ENCODE measurements at regions not wholly inside any gene's neighbourhood (a gene's known extent, or its start where the extent isn't known, plus 50 kb on each side); places are given as distances from the start of the nearest gene placed in this dataset.
A peak's percentile ranks its signal among the peaks of the same experiment; 100 is the strongest.

- DNase-seq = peak; percentile 97
Measured at GRCh38 chr13:73879346-73880015, 254.7 kb downstream of the KLF12 start.

- no peak for DNase-seq
Measured at GRCh38 chr13:73877399-73877798, 256.8 kb downstream of the KLF12 start.

GRCh38 chr13:73876323-73876722 lies 257.9 kb downstream of the KLF12 start:
- DNase-seq = no peak

- DNase-seq = peak; percentile 59
Measured at GRCh38 chr13:73873940-73874830, 260.0 kb downstream of the KLF12 start.

- DNase-seq = no peak
Measured at GRCh38 chr13:73872397-73872796, 261.8 kb downstream of the KLF12 start.

GRCh38 chr13:73870970-73871935 lies 263.0 kb downstream of the KLF12 start:
- no peak for DNase-seq

GRCh38 chr13:73870036-73870741 lies 264.0 kb downstream of the KLF12 start:
- no peak for DNase-seq

- no peak for DNase-seq
Measured at GRCh38 chr13:73865027-73865426, 269.2 kb downstream of the KLF12 start.

GRCh38 chr13:73861136-73861535 lies 273.1 kb downstream of the KLF12 start:
- no peak for DNase-seq

GRCh38 chr13:73860501-73860900 lies 273.7 kb downstream of the KLF12 start:
- no peak for DNase-seq

- DNase-seq = no peak
Measured at GRCh38 chr13:73859841-73860240, 274.4 kb downstream of the KLF12 start.

GRCh38 chr13:73857106-73857505 lies 277.1 kb downstream of the KLF12 start:
- DNase-seq = no peak

GRCh38 chr13:73851104-73851503 lies 283.1 kb downstream of the KLF12 start:
- no peak for DNase-seq

- no peak for DNase-seq
Measured at GRCh38 chr13:73850104-73850873, 283.9 kb downstream of the KLF12 start.

- no peak for DNase-seq
Measured at GRCh38 chr13:73849292-73849691, 284.9 kb downstream of the KLF12 start.

GRCh38 chr13:73844986-73845385 lies 289.2 kb downstream of the KLF12 start:
- DNase-seq = no peak

- DNase-seq = no peak
Measured at GRCh38 chr13:73842626-73843025, 291.6 kb downstream of the KLF12 start.

- DNase-seq = no peak
Measured at GRCh38 chr13:73842184-73842583, 292.0 kb downstream of the KLF12 start.

GRCh38 chr13:73837147-73837546 lies 297.1 kb downstream of the KLF12 start:
- DNase-seq = no peak

- DNase-seq = peak; percentile 13
Measured at GRCh38 chr13:73835138-73835721, 299.0 kb downstream of the KLF12 start.
